Muscle of back (tissue), 3 donors: ENCODE measurements at regions not wholly inside any gene's neighbourhood (a gene's known extent, or its start where the extent isn't known, plus 50 kb on each side); places are given as distances from the start of the nearest gene placed in this dataset.

Experiments
- DNase-seq, 3 donors: peaks; one replicate each; pipeline versions ENCODE4 v3.0.0 to v3.0.0-alpha.2; 2013

DNA sequence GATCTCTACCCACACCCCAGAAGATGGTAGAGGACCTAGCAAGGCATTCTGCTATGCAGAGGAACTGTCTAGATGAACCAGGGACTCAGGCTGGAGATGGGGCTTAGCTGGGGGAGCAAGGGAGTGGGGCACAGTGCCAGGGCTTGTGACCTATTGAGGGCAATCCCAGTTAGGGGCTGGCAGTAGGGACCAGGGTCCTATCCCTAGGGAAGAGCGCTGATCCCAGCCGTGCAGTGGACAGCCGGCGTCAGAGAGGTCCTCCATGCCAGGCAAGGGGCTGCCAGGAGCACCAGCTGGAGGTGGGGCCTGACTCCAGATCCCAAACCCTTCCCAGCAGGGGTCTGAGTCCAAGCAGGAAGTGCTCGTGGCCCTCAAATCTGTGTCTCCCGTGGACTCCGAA is 52.7 kb upstream of the NEURL1B start:
- DNase-seq: no peak

DNA sequence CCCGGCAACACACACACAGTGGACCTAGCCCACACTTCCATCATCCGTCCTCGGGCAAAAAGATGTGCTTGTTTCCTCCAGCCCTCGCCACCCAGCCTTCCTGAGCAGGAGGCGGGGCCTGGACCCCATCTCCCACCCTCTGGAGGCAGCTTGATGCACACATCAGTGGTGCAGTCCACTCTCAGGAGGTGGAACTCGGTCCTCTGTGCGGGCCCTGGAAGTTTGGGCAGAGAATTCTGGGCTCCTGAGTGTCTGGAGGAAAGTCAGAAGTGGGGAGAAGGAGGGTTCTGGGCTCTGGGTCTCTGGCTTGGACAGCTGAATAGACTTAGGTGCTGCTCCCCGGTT is 54.0 kb upstream of the NEURL1B start:
- DNase-seq: no peak

DNA sequence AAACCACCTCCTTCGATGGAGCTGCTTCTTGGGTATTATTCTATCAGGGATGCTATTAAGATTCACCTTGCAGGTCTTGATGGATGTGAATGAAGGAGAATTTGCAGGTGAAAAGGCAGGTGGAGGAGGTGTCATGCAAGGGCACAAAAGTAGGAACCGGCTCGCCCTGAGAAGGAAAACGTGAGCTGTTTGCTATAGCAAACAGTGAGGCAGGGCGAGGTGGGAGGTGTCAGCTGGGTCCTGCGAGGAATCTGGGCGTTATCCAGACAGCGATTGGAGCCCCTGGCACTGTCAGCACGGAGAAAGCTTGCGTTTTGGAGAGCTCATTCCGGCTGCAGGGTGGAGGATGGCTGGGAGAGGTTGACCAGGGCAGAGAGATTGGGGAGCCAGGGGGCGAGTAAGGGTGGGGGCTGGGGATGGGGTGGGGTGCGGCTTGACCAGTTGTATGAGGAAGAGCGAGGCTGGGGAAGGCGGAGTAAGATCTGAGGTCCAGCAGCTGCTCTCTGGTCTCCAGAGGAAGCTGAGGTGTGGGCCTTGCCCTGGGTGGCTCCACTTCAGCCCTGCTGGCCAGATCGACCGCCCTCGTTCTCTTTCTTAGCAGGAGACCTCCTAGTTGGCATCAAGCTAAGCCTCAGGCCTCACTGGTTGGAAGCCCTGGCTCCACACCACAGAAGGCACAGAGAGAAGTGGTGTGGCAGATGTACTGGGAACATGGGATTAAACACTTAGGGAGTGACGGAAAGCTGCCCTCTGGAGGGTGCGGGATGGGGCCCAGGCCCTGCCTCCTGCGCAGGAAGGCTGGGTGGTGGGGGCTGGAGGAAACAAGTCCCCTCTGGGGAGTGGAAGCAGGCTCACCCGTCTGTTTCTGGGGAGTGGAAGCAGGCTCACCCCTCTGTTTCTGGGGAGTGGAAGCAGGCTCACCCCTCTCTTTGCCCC is 54.7 kb upstream of the NEURL1B start:
- DNase-seq: no peak

- DNase-seq: no peak
Observed at GRCh38 chr5:172585114-172585513, 55.9 kb upstream of the NEURL1B start.

DNA sequence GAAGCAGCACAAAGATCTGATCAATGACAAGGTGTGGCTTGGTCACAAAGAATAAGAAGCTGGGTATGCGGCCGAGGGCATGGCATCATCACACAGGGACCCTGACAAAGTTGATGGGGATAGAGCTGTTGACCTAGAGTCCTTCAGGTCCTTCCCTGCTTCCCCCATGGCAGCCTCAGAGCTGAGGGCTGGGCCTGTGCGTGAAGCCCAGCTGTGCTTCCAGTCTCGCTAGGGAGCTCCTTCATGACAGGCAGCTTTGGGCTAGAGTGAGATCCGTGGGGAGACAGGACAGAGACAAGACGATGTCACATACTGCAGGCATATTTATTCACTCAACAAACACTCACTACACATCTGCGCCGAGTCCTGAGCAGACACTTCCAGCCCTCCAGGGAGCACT is 56.4 kb upstream of the NEURL1B start:
- peak in 1 of 3 donors; percentile 58 for DNase-seq

GRCh38 chr5:172583931-172584511 is 57.0 kb upstream of the NEURL1B start:
- DNase-seq: peak; percentile 36 to 86 (median 66)

- no peak for DNase-seq
Observed at GRCh38 chr5:172582940-172583339, 58.1 kb upstream of the NEURL1B start.

- no peak for DNase-seq
Observed at GRCh38 chr5:172581315-172581714, 59.7 kb upstream of the NEURL1B start.

- no peak for DNase-seq
Observed at GRCh38 chr5:172579403-172579990, 61.6 kb upstream of the NEURL1B start.

- DNase-seq: no peak
Observed at GRCh38 chr5:172577267-172577909, 63.7 kb upstream of the NEURL1B start.

- DNase-seq: no peak
Observed at GRCh38 chr5:172575816-172576545, 65.1 kb upstream of the NEURL1B start.

GRCh38 chr5:172575416-172575815 is 65.6 kb upstream of the NEURL1B start:
- DNase-seq: peak in 1 of 3 donors; percentile 55

DNA sequence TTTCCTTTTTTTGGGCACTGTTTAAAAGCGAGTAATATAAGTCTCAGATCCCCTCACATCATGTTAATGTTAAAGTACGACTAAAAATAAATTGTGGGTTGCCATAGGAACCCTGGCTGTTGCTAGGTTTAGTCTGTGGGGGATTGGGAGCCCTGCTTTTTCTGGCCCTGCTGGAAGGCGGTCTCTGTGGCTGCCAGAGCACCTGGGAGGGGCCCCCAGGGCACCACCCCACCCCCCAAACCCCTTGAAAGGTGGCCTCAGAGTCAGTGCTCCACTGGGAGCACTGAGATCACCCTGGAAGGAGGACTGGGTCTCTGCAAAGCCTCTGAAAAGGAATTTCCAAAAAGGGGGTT is 66.2 kb upstream of the NEURL1B start:
- peak; percentile 50 to 92 (median 76) for DNase-seq

DNA sequence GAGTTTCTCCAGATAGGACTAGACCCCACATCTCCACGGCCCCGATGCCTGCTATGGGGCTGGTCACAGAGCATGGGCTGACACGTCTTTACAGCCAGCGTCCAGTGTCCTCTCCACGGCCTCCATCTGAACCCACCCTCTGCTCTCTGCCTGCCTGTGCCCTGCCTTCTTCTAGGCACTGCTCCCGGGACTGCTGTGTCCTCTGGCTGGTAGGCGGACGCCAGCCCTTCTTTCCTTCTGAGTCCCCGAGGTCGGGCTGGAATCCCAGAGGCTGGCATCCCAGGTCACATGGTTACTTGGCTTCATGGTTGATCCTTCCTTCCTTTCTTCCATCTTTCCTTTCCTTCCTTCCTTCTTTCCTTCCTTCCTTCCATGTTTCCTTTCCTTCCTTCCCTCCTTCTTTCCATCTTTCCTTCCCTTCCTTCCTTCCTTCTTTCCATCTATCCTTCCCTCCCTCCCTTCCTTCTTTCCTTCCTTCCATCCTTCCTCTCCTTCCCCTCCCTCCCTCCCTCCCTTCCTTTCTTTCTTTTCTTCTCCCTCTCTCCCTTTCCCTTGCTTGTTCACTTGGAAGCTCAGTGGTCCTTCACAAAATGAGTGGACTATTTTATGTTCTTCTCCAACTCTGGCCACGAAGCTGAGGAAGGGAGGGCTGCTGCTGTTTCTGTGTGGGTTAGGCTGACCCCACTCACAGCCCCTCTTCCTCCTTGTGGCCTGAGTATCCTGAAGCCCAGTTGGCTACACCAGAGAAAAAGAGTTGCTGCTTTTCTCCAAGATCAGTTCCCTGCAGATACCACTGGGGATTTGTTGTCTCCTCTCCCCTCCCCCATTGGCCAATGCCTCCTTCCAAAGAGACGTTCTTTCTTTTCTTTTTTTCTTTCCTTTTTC is 66.8 kb upstream of the NEURL1B start:
- DNase-seq: peak in 1 of 3 donors; percentile 47

GRCh38 chr5:172573120-172573882 is 67.8 kb upstream of the NEURL1B start:
- no peak for DNase-seq

GRCh38 chr5:172572440-172572839 is 68.6 kb upstream of the NEURL1B start:
- no peak for DNase-seq

DNA sequence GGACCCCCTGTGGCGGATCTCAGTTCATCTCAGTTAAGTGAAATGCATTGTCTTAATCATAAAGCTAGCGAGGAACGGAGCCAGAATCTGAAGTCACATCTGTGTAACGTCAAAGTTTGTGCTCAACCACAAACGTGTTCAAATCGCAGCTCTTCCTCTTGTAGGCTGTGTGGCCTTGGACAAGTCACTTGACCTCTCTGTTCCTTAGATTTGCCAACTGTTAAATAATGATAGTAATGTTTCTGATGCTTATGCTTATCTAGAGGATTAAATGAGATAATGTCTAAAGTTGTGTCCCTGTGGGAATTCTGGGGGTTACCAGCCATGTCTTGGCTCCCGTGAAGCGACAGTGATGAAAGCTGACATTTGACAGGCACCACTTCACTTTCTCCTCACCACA is 69.2 kb upstream of the NEURL1B start:
- no peak for DNase-seq

- peak in 1 of 3 donors; percentile 64 for DNase-seq
Observed at GRCh38 chr5:172571413-172571812, 69.7 kb upstream of the NEURL1B start.

DNA sequence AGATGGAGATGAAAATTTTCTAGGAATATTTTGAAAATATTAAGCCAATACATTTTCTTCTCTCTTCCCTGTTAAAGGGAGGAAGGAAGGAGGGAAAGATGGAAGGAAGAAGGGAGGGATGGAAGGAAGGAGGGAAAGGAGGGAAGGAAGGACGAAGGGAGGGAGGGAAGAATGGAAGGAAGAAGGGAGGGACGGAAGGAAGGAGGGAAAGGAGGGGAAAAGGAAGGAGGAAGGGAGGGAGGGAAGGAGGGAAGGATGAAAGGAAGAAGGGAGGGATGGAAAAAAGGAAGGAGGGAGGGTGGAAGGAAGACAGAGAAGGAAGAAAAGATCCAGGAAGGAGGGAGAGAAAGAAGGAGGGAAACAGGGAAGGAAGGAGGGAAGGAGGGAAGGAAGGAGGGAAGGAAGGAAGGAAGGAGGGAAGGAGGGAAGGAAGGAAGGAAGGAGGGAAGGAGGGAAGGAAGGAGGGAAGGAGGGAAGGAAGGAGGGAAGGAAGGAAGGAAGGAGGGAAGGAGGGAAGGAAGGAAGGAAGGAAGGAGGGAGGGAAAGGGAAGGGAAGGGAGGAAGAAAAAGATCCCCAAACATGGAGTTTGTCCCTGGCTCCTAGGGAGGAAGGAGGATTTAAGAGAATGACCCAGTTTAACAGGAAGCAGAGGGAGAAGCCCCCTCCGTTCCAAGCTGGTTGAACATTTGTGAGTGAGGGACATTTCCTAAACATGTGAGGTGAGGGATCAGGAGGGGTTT is 70.3 kb upstream of the NEURL1B start:
- no peak for DNase-seq
